HG02981 (cell line): ENCODE measurements at regions not wholly inside any gene's neighbourhood (a gene's known extent, or its start where the extent isn't known, plus 50 kb on each side); places are given as distances from the start of the nearest gene placed in this dataset.
A peak's percentile ranks its signal among the peaks of the same experiment; 100 is the strongest.

Source experiments
- ATAC-seq: cut with Tn5 transposase; IDR thresholded peaks from one replicate; pipeline ENCODE4 v1.9.1; 2021; ENCODE audit warnings: mild to moderate bottlenecking, moderate library complexity; ENCODE audit not compliant: unreplicated experiment

DNA sequence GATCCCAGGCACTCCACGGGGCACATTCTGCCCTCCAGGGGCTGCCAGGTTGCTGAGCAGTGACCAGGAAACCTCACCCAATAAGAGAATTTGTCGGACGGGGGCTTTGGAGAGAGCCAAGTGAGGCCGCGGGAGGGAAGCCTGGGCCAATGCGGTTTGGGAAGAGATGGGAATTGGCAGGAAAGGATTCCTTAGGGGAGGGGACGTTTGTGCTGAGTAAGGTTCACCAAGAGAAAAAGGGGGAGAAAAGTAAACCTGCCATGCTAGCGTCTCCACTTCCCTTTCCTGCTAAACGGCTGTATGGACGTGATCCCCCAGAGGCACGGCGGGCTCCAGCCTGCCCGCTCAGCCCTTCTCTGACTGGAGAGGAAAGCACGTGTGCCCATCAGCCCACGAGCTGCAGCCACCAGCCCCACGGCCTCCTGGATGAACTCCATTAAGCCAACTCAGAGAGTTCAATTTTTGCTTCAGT is 194.4 kb upstream of the ID2 start:
- peak; percentile 19 for ATAC-seq

DNA sequence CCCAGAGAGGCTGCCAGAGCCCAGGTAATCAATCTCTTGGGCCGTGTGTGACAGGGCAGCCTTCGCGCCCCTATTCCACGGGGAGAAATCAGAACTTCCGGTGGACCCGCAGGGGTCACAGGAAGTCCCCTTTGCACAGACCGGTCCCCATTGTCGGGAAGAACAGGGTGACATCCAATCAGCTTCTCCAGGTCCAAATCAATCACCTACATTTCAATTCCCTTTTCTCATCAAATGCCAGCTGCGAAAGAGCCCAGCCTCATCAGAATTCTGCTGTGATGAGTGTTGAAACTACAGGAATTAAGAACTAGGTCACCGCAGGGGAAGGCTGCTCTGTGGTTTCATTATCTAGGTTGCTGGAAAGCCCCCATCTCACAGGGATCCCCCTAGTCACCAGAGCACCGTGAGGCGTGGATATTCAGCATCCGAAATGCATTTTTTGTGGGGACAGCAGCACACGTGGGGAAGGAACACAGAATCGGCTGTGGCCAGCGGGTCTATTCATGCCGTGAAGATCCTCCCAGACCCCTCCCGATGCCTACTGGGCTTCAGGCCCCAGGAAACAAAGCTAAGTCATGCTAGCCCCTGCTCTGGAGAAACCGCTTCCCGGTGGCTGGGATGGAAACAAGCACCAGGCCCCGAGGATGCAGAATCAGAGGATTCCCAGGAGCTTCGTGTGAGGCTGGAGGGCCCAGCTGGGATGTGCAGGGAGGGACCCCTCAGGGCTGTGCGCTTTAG is 193.7 kb upstream of the ID2 start:
- ATAC-seq = peak; percentile 87

DNA sequence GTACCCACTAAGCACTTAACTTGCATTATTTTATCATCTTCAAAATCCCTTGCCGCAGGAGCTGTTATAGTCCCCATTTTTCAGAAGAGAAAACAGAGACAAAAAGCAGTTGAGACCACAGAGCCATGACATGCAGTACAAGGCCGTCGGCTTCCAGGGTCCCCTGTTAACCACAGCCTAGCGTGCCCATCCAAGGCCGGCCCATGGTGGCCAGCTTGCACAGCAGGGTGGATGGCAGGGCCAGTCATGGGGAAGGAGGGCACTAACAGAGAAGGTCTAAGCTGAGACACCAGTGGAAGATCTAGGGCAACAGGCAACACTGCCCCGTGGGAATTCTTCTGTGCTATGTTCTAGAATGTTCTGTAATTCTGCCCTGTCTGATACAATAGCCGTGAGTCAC is 192.6 kb upstream of the ID2 start:
- no peak for ATAC-seq

DNA sequence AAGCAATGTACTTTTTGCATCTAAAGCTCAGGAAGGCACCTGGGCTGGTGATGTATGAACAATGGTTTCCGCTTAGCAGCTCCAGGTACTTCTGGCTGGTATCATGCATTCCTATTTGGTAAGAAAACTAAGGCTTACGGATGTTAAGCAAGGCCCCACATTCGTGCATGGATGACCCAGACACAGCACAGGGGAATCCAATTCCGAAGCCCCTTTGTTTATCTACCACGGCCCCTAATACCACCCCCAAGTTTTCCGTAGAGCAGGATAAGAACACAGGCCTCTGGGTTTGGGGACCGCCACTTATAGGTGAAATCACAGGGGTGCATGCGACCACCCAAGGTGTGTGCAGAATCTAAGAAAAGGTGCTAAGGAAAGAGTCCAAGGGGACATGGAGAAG is 192.1 kb upstream of the ID2 start:
- ATAC-seq = no peak

DNA sequence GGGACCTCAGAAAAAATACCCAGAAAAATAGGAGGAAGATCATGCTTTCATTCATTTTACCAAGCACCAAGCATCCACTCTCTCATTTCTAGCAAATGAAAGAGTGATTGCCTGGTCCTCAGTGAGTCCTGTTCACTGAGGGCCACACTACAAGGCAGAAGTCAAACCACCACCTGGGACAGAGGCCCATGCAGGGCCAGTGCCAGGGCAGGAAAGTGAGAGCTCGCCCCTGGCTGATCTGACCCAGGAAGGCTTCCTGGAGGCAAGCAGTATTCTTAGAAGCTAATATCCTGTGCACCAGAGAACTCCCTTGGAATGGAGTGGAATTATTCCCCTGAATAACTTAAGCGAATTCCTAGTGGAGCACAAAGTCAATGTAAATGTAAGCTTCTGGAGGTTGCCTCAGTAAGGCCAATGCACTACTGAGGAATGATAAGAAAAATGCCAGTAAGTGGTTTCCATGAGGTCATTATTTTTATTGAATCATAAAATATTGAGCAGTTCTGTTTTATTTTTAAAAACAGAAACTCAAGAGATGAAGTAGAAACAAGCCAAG is 191.6 kb upstream of the ID2 start:
- no peak for ATAC-seq

DNA sequence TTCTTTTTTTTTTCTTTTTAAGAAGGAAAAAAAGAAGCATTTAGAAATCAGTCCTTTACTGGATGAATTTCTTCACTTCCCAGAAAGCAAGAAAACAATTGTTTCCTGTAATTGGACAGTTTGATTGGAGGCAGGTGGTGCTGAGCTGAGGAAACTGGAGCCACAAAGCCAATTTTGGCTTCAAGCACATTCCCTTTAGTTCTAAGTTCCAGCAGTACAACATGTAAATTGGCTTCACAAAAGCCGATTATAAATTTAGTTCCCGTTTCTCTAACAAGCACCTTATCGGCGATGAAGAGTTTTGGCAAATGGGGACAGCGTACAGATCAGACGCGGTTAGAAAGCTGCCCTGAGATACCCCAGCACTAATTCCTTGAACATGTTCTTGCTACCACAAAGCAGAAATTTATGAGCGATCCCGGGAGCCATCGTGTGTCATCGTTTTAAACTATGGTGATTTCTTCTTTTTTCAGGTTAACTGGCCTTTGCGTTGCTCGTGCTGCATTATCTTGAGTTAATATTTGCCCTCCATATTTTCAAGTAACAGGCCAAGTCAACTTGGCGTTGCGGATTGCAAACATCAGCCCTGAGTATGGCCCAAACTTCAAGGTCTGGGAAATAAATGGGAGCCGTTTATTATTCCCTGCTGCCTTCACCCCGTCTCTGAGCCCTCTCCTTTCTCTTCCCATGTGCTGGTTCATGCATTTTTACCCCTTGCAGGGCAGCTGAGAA is 190.4 kb upstream of the ID2 start:
- no peak for ATAC-seq

DNA sequence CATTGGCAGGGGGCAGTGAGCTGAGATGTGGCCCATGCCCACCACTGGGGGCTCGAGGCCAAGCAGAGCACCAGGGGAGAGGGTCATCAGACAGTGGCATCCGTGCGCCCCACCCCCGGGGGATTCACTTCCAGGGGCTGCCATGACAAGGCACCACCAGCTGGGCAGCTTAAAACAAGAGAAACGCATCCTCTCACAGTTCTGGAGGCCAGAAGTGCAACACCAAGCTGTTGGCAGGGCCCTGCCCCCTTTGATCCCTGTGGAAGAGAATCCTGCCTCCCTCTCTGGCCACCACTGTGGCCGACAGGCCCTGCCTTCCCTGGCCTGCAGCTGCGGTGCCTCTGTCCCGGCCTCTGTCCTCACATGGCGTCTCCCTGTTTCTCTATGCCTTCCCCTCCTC is 187.7 kb upstream of the ID2 start:
- no peak for ATAC-seq

DNA sequence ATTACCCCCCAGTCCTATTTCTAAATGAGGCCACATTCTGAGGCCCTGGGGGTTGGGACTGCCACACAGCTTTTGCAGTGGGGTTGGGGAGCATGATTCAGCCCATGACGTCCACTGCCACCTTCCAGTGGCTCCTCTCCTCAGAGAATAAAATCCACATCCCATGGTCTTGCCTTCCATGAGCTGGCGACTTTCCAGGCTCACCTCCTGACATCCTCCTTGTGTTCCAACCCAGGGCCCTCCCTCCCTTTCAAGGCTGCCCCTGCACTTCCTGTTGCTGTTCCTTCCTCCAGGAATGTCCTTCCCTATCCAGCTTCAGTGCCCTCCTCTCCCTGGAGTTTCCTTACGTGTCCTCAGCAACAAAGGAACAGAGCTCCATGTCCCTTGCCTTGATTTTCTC is 187.3 kb upstream of the ID2 start:
- ATAC-seq = no peak

DNA sequence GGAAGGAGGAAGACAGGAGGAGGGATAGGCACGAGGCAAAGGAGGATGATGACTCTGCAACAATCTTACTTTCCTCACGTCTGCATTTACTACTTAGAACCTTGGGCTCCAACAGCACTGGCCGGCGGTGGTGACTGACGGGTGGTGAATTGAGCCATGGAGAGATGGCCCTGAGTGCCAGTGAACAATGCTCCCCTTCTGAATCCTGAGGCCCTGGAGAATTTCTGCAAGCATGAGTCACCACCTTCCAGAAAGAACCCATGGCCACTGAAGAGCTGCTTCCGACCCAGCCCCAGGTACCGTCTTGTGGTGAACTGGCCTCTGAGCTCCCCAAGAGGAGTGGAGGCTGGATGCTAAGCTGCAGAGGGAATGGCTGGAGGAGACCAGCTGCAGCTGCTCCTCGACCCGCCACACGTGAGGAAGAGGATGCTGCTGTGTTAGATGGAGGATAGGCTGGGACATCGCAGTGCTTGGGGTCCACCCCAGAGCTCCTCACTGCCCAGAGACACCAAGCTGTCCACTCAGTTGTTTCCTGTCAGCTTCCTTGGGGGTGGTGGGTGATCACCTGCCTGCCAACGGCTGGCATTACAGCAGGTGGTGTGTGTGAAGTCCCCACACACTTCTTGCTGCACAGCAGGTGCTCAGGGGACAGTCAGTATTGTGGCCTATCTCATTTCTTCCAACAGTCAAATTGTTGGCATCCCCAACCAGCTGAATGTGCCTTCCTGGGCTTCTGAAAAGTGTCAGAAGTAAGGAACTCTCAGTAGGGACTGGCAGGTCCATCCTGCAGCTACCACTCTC is 186.5 kb upstream of the ID2 start:
- no peak for ATAC-seq

DNA sequence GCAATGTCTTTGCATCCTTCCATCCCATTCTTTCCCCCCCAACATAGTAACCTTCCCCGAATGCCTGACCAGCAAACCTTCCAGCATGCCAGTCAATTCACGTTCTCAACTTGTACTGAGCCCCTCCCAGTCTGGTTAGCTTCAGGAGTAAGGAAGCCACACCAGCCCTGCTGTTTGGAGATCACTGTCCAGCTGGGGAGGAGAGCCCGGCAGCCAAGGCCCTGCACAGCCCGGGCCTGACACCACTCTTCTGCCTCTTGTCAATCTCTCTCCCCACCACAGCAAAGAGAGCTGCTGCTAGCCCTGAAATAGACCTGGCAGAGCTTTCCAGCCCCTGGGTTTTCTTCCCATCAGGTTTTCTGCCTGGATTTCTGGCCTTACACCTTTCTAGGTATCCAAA is 185.8 kb upstream of the ID2 start:
- no peak for ATAC-seq

DNA sequence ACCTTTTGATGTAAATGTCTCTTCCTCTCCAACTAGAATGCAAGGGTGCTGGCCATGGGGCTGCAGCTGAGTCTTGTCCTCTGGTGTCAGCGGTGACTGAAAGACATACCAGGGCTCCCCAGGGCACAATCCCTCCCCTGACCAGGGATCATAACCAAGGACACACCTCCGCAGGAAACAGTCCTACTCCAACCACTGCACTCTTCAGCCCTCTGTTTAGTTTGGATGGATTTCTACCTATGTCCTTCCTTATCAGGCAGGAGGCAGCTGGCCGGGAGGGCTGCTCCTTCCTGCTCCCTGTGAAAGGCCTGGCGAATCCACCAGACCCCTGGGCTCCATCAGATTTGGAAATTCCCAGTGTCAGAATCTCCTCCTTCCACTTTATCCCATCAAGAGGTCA is 185.2 kb upstream of the ID2 start:
- no peak for ATAC-seq

DNA sequence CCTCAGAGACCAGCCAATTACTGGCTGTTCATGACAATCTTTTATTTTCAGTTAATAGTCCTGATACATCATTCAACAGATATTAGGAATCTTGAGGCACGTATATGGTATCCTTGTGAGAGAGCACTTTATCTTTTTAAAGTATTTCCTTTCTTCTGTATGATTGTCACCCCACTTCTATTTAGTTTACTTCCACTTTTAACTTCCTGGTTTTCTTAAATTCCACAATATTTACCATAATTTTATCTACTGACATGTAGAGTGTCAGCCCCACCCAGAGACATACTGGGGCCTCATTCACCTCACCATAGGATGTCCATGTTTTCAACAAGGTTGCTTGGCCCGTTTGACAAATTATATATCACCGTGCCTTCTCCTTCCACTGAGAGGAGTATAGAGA is 182.9 kb upstream of the ID2 start:
- ATAC-seq = no peak

DNA sequence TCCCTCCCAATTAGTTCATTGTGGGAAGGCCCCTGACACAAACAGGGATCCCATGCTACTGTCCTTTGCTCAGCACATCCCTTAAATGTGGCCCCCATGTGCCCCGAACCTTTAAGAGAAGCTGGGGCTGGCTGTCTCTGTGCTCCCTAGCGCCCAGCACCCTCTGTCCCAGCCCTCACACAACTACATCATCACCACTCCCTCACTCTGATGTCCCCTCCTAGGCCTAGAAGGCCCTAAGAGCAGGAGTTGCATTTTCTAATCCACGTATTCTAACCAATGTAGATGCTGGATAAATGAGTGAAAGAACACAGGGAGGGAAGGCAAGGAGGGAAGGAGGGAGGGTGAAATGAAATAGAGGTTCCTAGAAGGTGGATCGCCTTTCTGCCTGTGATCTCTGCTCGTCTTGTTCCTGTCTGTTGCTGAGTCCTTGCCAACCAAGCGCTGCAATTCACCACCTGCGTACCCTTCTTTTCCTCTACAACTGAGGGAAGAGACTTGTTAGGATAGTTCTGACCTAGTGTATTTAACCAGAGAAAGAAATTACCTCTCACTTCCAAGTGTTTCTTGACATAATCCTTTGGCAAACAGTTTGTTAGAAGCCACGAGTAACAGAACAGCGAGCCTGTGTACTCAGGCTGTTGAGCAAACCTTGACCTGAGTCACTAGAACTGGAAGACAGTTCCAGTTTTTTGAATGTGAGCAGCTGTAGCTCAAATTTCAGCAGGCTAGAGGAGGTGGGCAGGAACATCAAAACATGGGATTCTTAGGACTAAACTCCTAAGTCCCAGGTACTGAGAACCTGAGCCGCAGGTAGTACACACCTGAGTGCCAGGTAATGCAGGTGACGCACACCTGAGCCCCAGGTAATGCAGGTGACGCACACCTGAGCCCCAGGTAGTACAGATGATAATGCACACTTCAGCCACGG is 181.5 kb upstream of the ID2 start:
- ATAC-seq = no peak

DNA sequence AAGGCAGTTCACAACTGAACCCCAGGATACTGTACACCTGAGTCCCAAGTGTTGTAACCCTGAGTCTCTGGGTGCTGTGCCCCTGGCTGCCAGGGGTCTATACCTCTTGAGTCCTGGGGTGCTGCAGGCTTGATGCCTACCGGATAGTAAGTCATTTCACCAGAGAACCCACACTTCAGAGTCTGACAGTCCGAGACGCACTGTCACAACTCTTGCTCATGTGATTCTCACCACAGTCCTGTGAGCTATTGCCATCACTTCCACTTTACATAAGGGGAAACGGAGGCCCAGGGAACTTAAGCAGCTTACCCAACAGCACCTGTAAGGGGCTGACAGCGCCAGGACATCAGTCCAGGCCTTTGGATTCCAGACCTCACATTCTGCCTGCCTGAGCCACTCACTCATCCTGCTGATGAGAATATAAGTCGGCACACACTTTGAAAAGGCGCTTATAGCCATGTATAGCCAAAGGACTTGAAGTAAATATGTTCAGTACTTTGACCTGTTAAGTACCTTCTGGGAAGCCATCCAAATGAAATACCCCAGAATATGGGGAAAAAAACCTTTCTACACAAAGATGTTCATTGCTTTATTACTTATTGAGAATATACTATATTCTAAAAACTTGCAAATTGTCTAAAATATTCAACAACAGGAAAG is 180.7 kb upstream of the ID2 start:
- ATAC-seq = no peak

DNA sequence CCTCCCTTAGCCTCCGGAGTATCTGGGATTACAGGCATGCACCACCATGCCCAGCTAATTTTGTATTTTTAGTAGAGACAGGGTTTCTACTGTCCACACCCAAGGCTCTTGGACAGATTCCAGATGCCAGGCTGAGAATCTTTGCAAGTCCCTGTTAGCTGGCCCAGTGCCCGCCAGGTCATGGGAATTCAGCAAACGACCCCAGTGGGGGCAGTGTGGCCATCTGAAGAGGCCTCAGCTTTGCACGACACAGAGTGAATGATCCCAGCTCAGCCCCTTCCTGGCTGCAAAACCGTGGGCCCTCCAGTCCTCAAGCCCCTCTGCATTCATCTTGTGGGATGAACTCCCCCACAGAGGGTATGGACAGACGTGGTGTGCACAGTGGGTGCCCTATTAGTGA is 179.5 kb upstream of the ID2 start:
- no peak for ATAC-seq

DNA sequence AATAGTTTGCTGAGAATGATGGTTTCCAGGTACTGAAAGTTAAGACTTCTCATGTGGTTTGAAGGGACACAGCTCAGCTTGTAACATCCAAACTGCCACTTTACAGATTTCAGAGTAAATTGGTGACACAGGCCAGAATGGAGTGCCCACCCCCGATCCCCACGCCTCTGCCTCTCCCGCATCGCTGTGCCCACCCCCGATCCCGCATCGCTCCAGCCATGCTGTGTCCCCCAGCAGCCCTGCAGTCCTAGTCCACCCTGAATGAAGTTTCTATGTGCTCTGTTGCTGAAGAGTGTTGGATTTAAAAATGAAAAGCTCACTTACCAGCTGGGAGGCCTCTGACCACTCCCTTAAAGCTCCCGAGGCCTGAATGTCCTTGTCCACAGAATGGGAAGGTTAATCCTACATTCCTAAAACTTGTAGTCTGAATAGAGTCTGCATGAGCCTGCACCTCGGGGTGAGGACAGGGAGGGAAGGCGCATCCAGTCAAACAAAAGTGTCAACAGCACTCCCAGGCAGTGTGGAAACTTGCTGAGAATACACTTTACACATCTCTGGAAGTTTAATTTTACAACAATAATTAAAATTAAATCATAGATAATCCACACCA is 176.4 kb upstream of the ID2 start:
- no peak for ATAC-seq

DNA sequence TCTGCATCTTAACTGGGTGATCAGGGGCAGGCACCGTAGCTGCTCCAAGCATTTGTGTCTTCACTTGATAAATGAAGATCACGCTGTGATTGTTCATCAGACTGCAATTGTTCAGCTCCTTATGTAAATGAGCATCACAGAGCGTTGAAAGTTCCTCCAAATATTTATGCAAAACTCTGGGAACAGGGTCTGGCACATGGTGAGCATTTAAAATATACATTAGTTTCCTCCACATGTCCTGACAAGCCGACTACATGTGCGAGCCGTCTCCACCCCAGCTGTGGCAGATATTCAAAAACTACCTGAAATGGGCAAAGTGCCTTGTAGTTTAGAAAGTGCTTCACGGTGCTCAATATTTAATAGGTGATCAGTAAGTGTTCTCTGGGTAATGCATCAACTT is 175.1 kb upstream of the ID2 start:
- ATAC-seq = no peak

DNA sequence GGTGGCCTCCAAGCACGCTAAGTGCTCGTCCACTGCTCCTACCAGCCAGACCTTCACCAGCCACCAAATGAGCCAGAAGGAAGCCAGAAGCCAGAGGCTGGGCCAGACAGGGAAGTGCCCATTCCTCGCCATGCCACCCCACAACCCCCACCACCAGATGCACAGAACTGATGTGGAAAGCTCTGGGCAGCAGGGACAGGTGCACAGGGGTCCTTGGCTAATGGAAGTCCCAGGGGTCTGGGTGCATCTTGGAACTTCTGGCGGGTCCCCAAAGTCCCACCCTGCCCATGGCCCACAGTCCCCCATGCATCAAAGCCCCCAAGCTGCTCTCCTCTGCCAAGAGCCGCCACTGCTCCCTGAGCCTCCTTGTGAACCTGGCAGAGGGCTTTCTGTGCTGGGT is 173.1 kb upstream of the ID2 start:
- no peak for ATAC-seq

DNA sequence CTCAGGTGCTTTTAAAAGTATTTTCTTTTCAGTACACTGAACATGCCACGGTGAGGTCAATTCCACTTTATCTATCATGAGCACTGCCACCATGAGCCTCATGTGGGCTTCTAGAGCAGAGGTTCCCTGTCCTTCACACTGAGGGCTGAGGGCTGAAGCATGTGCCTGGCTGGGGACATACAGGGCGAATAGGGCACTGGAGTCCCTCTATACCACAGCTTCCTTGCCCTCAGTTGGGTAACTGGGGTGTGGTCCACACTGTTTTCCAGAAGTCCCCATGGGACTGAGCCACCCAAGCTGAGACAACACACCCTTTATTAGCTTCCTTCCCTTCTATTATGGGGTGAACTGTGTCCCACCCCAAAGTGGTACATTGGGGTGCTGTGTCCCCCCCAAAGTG is 172.2 kb upstream of the ID2 start:
- no peak for ATAC-seq
